Heart right ventricle (tissue), 16 donors: ENCODE measurements at regions not wholly inside any gene's neighbourhood (a gene's known extent, or its start where the extent isn't known, plus 50 kb on each side); places are given as distances from the start of the nearest gene placed in this dataset.
"Not testable (repeated sequence)": the region's sequence is repeated elsewhere in the genome, so short reads cannot be mapped to it uniquely, and the experiment has no call there.

Source experiments
- ATAC-seq, 8 donors: fragments of 200-7000 bp; cut with Tn5 transposase; one replicate each; pipeline ENCODE4 v1.9.1; 2020; ENCODE audit warnings: mild to moderate bottlenecking in 8 of 8, moderate library complexity in 8 of 8, moderate number of reproducible peaks in 1 of 8
- DNase-seq, 2 donors: peaks; one replicate each; pipeline ENCODE4 v3.0.0-alpha.2; 2020
- H3K27ac ChIP-seq, 10 donors: fragments of 200-600 bp; sonication (generic) in 2 of 10; one replicate each; pipeline versions ENCODE4 v1.5.0 to v1.8.0; 2020 to 2022; ENCODE audit warnings: mild to moderate bottlenecking in 3 of 10
- H3K27me3 ChIP-seq, 7 donors: fragments of 200-600 bp; one replicate each; pipeline ENCODE4 v1.8.0; 2021 to 2022; ENCODE audit warnings: mild to moderate bottlenecking in 2 of 7
- H3K36me3 ChIP-seq, 9 donors: fragments of 200-600 bp; sonication (generic) in 1 of 9; one replicate each; pipeline versions ENCODE4 v1.5.0 to v1.8.0; 2020 to 2022; ENCODE audit warnings: mild to moderate bottlenecking in 2 of 9
- H3K4me1 ChIP-seq, 9 donors: fragments of 200-600 bp; sonication (generic) in 1 of 9; one replicate each; pipeline versions ENCODE4 v1.5.0 to v1.8.0; 2020 to 2022; ENCODE audit warnings: mild to moderate bottlenecking in 4 of 9
- H3K4me3 ChIP-seq, 10 donors: fragments of 200-600 bp; sonication (generic) in 2 of 10; one replicate each; pipeline versions ENCODE4 v1.5.0 to v1.8.0; 2020 to 2022; ENCODE audit warnings: mild to moderate bottlenecking in 7 of 10, moderate library complexity in 2 of 10
- H3K9me3 ChIP-seq, 11 donors: fragments of 200-600 bp in 10 of 11; sonication (generic) in 2 of 11; one replicate each; pipeline versions ENCODE4 v1.5.0 to v1.8.0; 2013 to 2022; ENCODE audit warnings: mild to moderate bottlenecking in 2 of 11, control low read depth in 1 of 11, moderate library complexity in 1 of 11
- CTCF ChIP-seq, 9 donors: fragments of 200-600 bp; sonication (generic) in 2 of 9; IDR thresholded peaks; one replicate each; pipeline versions ENCODE4 v1.5.0 to v1.8.0; 2021 to 2022; ENCODE audit warnings: antibody characterized with exemption in 9 of 9, mild to moderate bottlenecking in 5 of 9, moderate library complexity in 1 of 9
- WGBS, 2 donors: extraction: QIAGEN DNeasy Blood & Tissue Kit; methylation state at CpG; one replicate each; pipeline ENCODE4 v1.1.7; 2013; ENCODE audit warnings: inconsistent platforms in 1 of 2; 5-methylcytosine and 5-hydroxymethylcytosine counted together
- intact Hi-C, 10 donors: fragments of 100-400 bp; cut with DNase I; formaldehyde crosslinking; loops; one replicate each; pipeline versions ENCODE4 v1.11.1 to v1.14.2; 2022
- donor health status: Arrhythmogenic right ventricular cardiomyopathy.
- donor health status: ischemic (EF 13 %, LVEDD 7.1; RV severe dilation, severe dysfunction).
- donor health status: healthy with polysubstance abuse.
- donor health status: DM: no; HTN: yes; CAD: no.
- donor health status: DM: no; HTN: no; CAD: no.
- donor health status: ischemic (EF 25% LVEDD 6.9; RV normal size, moderate dysfunction).
- donor health status: ischemic (EF 25% LVEDD 5.7; RV mildly dilated, moderate dysfunction).
- donor health status: healthy.
- donor health status: DM: yes; HTN: yes; CAD: no.
- donor health status: Ischemic cardiomyopathy.
- donor health status: ischemic (EF 35%, LVEDD 5.7; RV mildly dilated, moderate dysfunction).
- donor health status: nonischemic (EF 11% LVEDD 7.7; RV severe dilation, severe dysfunction).
- donor health status: DM: yes; HTN: yes; CAD: no.
- donor health status: PGD.
- donor health status: ischemic (EF 29% LVEDD 5.4; RV normal size, mild dysfunction).
- donor health status: nonischemic (EF 23%, LVEDD 6.1; RV moderate dilation, normal function).

GRCh38 chr10:90023950-90024349 is 322.6 kb downstream of the KIF20B start:
- H3K4me3 ChIP-seq, result no peak overlapping the region
- no peak for ATAC-seq
- H3K9me3 ChIP-seq, result no peaks in the 10 kb centered on the region
- whole genome bisulfite sequencing, 2 donors, result 33 to 37% methylated on average over 1 of the region's 1 CpG
- no peak for TF ChIP-seq CTCF (IDR thresholded peaks at IDR 0.05)
- peaks cover 0 to 5% (median 0%) of the 10 kb centered on the region in 7 donors for H3K27me3 ChIP-seq
- intact Hi-C loops, result no loop called here
- no peak overlapping the region for H3K27ac ChIP-seq
- DNase-seq, result no peak
- no peaks in the 10 kb centered on the region for H3K36me3 ChIP-seq
- no peaks in the 10 kb centered on the region for H3K4me1 ChIP-seq

- H3K27me3 ChIP-seq, result peaks cover 0 to 5% (median 0%) of the 10 kb centered on the region in 7 donors
- intact Hi-C loops, result no loop called here
- no peak for TF ChIP-seq CTCF (IDR thresholded peaks at IDR 0.05)
- H3K27ac ChIP-seq, result no peak overlapping the region
- ATAC-seq (no peak), DNase-seq (no peak)
- H3K4me3 ChIP-seq, result no peak overlapping the region
- H3K4me1 ChIP-seq, result no peaks in the 10 kb centered on the region
- no peaks in the 10 kb centered on the region for H3K36me3 ChIP-seq
- peaks cover 0 to 12% (median 0%) of the 10 kb centered on the region in 11 donors for H3K9me3 ChIP-seq
- WGBS, 2 donors, result 65 to 70% methylated on average over 2 of the region's 2 CpGs
These were observed 326.9 kb downstream of the KIF20B start for GRCh38 chr10:90028312-90028711.

- Histone ChIP-seq H3K4me3 (no peak overlapping the region), H3K4me1 (no peaks in the 10 kb centered on the region), H3K27me3 (no peaks in the 10 kb centered on the region), H3K27ac (no peak overlapping the region), H3K36me3 (no peaks in the 10 kb centered on the region), H3K9me3 (peaks cover 0 to 12% (median 0%) of the 10 kb centered on the region in 11 donors)
- no peak for ATAC-seq
- WGBS, 2 donors, result 90 to 95% methylated on average over 1 of the region's 1 CpG
- no peak for TF ChIP-seq CTCF (IDR thresholded peaks at IDR 0.05)
- no peak for DNase-seq
- intact Hi-C loops, result no loop called here
These were observed 330.4 kb downstream of the KIF20B start for GRCh38 chr10:90031776-90032175.

GRCh38 chr10:90032519-90032918 is 331.1 kb downstream of the KIF20B start:
- Histone ChIP-seq H3K4me1 (no peaks in the 10 kb centered on the region), H3K9me3 (peaks cover 0 to 12% (median 0%) of the 10 kb centered on the region in 11 donors), H3K27ac (no peak overlapping the region), H3K4me3 (no peak overlapping the region), H3K36me3 (no peaks in the 10 kb centered on the region), H3K27me3 (no peaks in the 10 kb centered on the region)
- ATAC-seq (no peak), DNase-seq (no peak)
- TF ChIP-seq CTCF (IDR thresholded peaks at IDR 0.05), result no peak
- intact Hi-C loops, result no loop called here

- intact Hi-C loops, DNase-seq, ATAC-seq, H3K27me3 ChIP-seq, H3K27ac ChIP-seq, H3K4me3 ChIP-seq, H3K36me3 ChIP-seq, H3K4me1 ChIP-seq: not testable (repeated sequence)
- peaks cover 0 to 12% (median 0%) of the 10 kb centered on the region in 11 donors for H3K9me3 ChIP-seq
- 82 to 95% methylated on average over 5 of the region's 5 CpGs for WGBS, 2 donors
These were observed 333.5 kb downstream of the KIF20B start for GRCh38 chr10:90034862-90035261.
